ENCODE measurements at regions not wholly inside any gene's neighbourhood (a gene's known extent, or its start where the extent isn't known, plus 50 kb on each side); places are given as distances from the start of the nearest gene placed in this dataset.

DNA sequence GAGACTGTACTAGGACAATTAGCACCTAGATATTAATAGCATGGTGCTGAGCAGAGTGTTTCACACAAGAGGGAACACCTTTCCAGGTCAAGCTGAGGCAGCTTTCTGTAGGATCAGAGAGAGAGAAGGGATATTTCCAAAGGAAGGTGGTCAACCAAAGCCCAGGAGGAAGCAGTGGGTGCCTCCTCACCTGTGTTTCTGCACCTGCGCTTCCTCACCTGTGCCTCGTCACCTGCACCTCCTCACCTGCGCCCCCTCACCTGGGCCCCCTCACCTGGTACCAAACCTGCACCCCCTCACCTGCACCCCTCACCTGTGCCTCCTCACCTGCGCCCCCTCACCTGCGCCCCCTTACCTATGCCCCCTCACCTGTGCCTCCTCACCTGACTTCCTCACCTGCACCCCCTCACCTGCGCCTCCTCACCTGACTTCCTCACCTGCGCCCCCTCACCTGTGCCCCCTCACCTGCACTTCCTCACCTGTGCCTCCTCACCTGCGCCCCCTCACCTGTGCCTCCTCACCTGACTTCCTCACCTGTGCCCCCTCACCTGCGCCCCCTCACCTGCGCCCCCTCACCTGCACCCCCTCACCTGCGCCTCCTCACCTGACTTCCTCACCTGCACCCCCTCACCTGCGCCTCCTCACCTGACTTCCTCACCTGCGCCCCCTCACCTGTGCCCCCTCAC is 67.9 kb downstream of the TTLL2 start:
- intact Hi-C loops (cut with DNase I; ENCODE audit: low total_unique reads) = no loop called here
- H3K4me3 ChIP-seq (ENCODE audit: low read depth, poor library complexity, severe bottlenecking) = no peak overlapping the region
- 79 to 95% methylated on average over 6 to 13 of the region's 13 CpGs for WGBS, 2 donors
- DNase-seq (ENCODE audit: low spot score in 2 of 2) = no peak
- TF ChIP-seq, protein P1, sequence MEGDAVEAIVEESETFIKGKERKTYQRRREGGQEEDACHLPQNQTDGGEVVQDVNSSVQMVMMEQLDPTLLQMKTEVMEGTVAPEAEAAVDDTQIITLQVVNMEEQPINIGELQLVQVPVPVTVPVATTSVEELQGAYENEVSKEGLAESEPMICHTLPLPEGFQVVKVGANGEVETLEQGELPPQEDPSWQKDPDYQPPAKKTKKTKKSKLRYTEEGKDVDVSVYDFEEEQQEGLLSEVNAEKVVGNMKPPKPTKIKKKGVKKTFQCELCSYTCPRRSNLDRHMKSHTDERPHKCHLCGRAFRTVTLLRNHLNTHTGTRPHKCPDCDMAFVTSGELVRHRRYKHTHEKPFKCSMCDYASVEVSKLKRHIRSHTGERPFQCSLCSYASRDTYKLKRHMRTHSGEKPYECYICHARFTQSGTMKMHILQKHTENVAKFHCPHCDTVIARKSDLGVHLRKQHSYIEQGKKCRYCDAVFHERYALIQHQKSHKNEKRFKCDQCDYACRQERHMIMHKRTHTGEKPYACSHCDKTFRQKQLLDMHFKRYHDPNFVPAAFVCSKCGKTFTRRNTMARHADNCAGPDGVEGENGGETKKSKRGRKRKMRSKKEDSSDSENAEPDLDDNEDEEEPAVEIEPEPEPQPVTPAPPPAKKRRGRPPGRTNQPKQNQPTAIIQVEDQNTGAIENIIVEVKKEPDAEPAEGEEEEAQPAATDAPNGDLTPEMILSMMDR (IDR thresholded peaks at IDR 0.05) = no peak
- TF ChIP-seq POLR2A (IDR thresholded peaks at IDR 0.05) = no peak

DNA sequence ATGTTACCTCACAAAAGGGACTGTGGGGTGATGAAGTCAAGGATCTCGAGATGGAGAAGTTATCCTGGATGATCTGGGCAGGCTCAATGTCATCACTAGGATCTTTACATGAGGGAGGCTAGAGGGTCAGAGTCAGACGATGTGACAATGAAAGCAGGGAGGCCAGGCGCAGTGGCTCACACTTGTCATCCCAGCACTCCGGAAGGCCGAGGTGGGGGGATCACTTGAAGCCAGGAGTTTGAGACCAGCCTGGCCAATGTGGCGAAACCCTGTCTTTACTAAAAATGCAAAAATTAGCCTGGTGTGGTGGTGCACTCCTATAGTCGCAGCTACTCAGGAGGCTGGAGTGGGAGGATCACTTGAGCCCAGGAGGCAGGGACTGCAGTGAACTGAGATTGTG is 68.8 kb downstream of the TTLL2 start:
- no peak for TF ChIP-seq POLR2A (IDR thresholded peaks at IDR 0.05)
- TF ChIP-seq, protein P1 (IDR thresholded peaks at IDR 0.05) = no peak

DNA sequence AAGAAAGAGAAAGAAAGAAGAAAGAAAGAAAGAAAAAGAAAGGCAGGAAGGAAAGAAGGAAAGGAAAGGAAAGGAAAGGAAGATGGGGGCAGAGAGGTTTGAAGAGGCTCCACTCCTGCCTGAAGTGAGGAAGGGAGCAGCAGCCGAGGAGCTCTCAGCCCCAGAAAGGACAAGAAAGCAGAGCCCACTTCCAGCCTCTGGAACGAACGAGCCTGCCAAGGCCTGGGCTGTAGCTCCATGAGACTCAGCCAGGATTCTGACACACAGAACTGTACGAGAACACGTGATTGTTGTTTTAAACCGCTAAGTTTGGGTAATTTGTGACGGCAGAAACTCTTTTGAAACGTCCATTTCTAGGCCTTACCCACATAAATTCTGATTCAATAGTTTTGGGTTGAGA is 69.5 kb downstream of the TTLL2 start:
- H3K4me3 ChIP-seq (ENCODE audit: low read depth, poor library complexity, severe bottlenecking) = no peak overlapping the region
- intact Hi-C loops (cut with DNase I; ENCODE audit: low total_unique reads) = no loop called here
- DNase-seq (ENCODE audit: low spot score in 2 of 2) = peak in 1 of 2 donors; percentile 54
- 54 to 65% methylated on average over 8 of the region's 8 CpGs for WGBS, 2 donors
- TF ChIP-seq, protein P1 (IDR thresholded peaks at IDR 0.05) = no peak
- no peak for TF ChIP-seq POLR2A (IDR thresholded peaks at IDR 0.05)

More for the DNA sequence above, 68.8 kb downstream of the TTLL2 start:
- intact Hi-C loops (cut with DNase I; ENCODE audit: low total_unique reads) = no loop called here
- no peak for DNase-seq (ENCODE audit: low spot score in 2 of 2)
- 82 to 89% methylated on average over 7 of the region's 7 CpGs for WGBS, 2 donors
- H3K4me3 ChIP-seq (ENCODE audit: low read depth, poor library complexity, severe bottlenecking) = no peak overlapping the region

DNA sequence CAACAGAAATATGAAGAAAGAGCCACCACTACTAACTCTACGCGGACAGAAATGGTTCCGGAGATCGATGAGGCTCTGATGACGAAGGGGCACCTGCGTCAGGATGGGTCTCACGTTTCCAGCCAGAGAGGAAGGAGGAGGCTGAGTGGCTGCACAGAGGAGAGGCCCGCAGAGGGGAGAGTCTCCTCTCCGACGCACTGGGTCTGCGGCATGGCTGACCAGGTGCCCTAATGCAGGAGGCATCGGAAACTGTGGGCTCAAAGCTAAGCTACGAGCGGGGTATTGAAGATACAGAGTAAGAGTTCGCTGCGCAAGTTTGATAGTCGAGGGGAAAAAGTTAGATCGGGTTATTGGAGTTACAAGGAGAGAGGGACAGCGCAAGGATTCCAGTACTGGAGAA is 69.9 kb downstream of the TTLL2 start:
- no peak for TF ChIP-seq POLR2A (IDR thresholded peaks at IDR 0.05)
- TF ChIP-seq, protein P1 (IDR thresholded peaks at IDR 0.05) = no peak
- 86 to 89% methylated on average over 19 of the region's 19 CpGs for WGBS, 2 donors
- no peak overlapping the region for H3K4me3 ChIP-seq (ENCODE audit: low read depth, poor library complexity, severe bottlenecking)
- peak in 1 of 2 donors; percentile 42 for DNase-seq (ENCODE audit: low spot score in 2 of 2)
- intact Hi-C loops (cut with DNase I; ENCODE audit: low total_unique reads) = no loop called here

DNA sequence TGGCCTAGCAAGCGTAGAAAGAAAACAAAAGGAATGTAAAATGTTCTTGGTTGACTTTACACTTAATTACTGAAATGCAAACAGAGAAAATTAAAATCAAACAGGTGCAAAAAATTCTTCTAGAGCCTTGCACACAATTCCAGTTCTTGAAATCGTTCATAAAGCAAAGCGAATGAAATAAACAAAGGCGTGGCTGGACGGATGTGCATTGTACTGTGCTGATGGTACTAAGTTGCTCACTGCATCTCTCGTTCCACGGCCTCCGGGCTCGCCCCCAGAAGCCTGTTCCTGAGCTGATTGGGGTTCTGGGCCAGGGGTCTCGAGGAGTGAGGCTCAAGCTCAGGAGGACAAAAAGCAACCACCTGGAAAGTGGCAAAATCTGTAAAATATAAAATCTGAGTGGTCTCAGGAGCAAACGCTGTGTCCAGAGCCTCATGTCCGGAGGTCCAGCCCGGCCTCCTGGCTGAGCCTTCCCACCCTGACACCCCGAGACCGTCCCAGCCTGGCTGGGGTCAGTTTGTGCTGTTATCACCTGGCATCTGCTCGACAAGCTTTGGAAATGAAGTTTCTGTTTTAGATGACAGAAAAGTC is 71.3 kb downstream of the TTLL2 start:
- DNase-seq (ENCODE audit: low spot score in 2 of 2) = peak in 1 of 2 donors; percentile 65
- TF ChIP-seq, protein P1 (IDR thresholded peaks at IDR 0.05) = no peak
- TF ChIP-seq POLR2A (IDR thresholded peaks at IDR 0.05) = no peak
- 74 to 83% methylated on average over 16 of the region's 16 CpGs for WGBS, 2 donors
- intact Hi-C loops (cut with DNase I; ENCODE audit: low total_unique reads) = no loop called here
- no peak overlapping the region for H3K4me3 ChIP-seq (ENCODE audit: low read depth, poor library complexity, severe bottlenecking)

Measured in lower leg skin (tissue), 4 donors.